HG03520 (cell line): ENCODE measurements at regions not wholly inside any gene's neighbourhood (a gene's known extent, or its start where the extent isn't known, plus 50 kb on each side); places are given as distances from the start of the nearest gene placed in this dataset.
"Not testable (repeated sequence)": the region's sequence is repeated elsewhere in the genome, so short reads cannot be mapped to it uniquely, and the experiment has no call there.

Experiments used
- ATAC-seq: cut with Tn5 transposase; IDR thresholded peaks from one replicate; pipeline ENCODE4 v1.9.1; 2021; ENCODE audit warnings: mild to moderate bottlenecking, moderate library complexity; ENCODE audit not compliant: unreplicated experiment

DNA sequence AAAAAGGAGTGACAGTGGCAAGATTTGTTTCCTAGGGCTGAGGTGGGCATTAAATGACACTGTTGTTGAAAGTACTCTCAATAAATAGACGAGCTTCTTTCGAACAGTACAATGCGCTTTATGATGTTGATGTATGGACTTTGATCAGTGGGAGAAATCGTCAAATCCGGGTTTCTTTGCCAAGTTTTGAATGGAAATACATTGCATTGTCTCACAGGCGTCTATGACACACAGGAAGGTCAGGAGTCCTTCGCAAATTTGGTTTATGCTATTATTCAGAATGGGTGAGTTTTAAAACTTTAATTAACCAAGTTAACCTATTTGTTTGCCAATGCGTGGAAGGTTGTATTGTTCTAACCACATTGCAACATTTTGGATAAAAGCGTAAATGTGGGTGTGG, 547.3 kb upstream of the SLC35B3 start:
- ATAC-seq = no peak

- no peak for ATAC-seq
Measured at GRCh38 chr6:8973395-8973794, 538.0 kb upstream of the SLC35B3 start.

GRCh38 chr6:8969747-8970146, 534.4 kb upstream of the SLC35B3 start:
- ATAC-seq = no peak

DNA sequence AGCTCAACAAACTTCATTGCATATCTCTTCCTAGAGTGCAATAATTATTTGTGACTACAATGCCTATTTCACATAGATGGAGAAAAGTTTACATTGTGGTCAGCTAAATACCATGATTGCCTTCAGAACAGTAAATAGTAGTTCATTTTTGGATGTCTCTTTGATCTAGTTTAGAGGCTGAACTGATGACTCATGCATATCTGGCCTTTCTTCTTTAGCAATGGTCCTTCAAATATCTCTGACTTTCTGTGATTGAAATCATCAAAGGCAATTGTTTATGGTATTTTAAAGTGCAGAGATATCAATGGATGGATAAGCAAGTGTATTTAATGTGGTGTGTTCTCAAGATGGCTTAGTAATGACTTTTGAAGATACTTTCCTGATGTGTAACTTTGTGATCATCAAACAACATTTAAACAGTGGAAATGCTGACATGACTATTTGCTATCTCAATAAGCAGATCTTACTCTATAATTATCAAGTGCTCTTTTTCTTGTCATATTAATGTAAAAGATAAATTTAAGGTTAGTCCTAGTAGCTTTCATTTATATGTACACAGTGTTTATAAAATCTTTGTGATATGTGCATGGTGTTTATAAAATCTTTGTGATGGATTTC, 523.7 kb upstream of the SLC35B3 start:
- ATAC-seq = no peak

DNA sequence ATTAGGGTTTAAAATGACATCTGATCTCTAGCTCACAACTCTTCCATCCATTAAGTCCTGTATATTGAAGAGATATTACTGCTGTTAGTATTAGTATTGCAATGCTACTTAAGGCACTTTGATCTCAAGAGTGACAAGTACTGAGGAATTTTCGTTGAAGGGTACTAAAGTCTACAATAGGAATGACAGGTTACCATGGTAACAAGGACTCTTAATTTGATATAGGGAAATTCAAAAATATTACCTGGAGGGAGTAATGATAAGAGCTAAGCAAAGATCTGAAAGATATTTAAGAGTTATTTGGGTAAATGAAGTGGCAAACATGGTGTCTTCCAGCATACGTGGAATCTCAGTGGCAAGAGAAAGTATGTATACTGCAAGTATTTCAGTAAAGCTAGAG, 518.0 kb upstream of the SLC35B3 start:
- ATAC-seq = no peak

- no peak for ATAC-seq
Measured at GRCh38 chr6:8948733-8949132, 513.4 kb upstream of the SLC35B3 start.

GRCh38 chr6:8947900-8948299, 512.6 kb upstream of the SLC35B3 start:
- no peak for ATAC-seq

GRCh38 chr6:8944548-8944947, 509.2 kb upstream of the SLC35B3 start:
- ATAC-seq = no peak

- ATAC-seq = no peak
Measured at GRCh38 chr6:8943073-8943472, 507.7 kb upstream of the SLC35B3 start.

GRCh38 chr6:8941577-8941976, 506.2 kb upstream of the SLC35B3 start:
- no peak for ATAC-seq

GRCh38 chr6:8940356-8940755, 505.0 kb upstream of the SLC35B3 start:
- ATAC-seq = no peak

DNA sequence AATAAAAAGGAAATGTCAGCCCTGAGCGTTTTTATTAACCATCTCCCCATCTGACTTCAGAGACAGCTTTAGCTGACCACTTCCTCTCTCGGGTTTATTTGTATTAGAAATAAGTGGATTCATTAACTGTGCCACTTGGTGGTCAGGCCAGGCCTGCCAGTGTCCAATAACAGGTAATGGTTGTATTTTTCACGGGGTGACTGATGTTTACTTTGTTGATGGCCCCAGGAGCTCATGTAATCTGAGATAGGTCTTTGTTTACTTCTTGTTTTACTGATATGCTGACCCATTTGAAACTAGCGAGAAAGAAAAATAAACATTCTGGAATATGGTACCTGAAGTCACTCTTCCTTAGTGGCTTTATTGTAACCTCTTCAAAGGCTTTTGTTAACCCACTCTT, 504.3 kb upstream of the SLC35B3 start:
- ATAC-seq = no peak

GRCh38 chr6:8934318-8934717, 499.0 kb upstream of the SLC35B3 start:
- ATAC-seq = no peak

- no peak for ATAC-seq
Measured at GRCh38 chr6:8930009-8930408, 494.7 kb upstream of the SLC35B3 start.

DNA sequence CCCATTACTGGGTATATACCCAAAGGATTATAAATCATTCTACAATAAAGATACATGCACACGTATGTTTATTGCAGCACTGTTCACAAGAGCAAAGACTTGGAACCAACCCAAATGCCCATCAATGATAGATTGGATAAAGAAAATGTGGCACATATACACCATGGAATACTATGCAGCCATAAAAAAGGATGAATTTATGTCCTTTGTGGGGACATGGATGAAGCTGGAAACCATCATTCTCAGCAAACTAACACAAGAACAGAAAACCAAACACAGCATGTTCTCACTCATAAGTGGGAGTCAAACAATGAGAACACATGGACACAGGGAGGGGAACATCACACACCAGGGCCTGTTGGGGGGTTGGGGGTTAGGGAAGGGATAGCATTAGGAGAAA, 484.9 kb upstream of the SLC35B3 start:
- ATAC-seq = not testable (repeated sequence)

- ATAC-seq = no peak
Measured at GRCh38 chr6:8918196-8918595, 482.9 kb upstream of the SLC35B3 start.

DNA sequence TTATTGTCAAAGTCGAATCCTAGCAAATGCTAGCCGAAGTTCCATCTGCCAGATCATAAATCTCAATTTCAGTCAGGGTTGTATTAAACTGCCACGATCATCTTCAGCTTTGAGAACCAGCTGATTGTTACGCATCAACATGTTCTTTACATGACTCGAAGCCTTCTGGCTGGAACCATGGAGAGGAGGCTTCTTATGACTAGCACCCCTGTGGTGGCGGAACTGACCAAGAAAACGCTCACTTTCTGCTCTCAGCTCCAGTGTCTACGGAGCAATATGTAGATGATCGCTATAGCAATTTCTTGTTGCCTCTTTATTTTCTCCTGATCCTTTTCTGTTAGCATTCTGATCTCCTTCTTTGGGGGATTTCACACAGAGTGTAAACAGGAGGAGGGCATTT, 479.4 kb upstream of the SLC35B3 start:
- ATAC-seq = no peak

DNA sequence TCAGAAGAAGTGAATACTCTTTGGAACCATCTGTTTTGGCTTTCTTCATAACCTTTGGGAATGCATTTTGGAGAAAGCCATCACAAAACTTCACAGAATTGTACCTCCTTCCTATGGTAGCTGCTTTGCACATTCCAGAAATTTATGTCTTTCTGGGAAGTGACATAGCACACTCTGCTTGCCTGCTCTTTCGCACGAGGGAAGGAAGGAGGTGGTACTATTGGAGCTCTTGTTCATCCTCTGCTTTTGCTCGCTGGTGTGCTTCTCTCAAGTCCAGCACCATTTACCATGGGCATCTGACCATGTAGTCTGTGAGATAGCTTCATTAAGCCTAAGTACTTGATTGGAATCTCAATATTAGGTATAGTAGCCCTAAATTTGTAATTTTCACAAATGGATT, 473.3 kb upstream of the SLC35B3 start:
- no peak for ATAC-seq

- no peak for ATAC-seq
Measured at GRCh38 chr6:8906699-8907098, 471.4 kb upstream of the SLC35B3 start.

DNA sequence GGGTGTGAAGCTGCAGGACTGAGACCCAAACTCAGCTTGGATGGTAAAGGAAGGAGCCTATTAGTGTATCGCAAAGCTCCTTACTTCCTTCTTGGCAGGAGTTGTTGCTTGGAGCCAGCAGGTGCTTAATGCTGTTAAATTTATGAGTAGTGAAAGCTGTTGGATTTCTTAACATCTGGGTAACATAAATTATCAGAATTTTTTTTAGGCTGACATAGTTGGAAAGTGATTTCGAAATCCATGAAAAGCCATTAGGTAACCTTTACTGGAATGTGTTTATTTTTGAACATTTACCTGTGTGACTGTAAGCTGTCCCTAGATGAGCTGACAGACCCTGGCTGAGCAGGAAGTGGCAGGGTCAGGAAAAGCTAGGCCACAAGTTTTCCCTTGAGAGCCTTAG, 470.4 kb upstream of the SLC35B3 start:
- no peak for ATAC-seq

- ATAC-seq = no peak
Measured at GRCh38 chr6:8904754-8905153, 469.4 kb upstream of the SLC35B3 start.

DNA sequence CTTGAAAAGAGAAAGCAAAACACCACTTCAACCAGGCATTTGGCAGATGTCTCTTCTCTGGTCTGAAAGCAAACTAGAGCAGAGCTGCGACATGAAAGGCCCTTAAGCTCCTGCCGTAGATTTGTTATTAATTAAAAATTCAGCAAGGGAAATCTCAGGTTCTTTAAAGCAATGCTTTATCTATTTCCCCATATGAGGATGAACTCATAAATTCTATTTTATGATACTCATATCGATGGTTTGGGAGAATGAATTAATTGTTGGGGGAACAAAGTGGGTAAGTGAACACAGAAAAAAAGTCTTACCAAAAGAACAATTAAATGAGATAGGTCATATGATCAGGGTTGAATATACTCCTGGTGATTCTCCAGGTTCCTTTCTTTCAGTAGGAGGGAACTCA, 464.7 kb upstream of the SLC35B3 start:
- ATAC-seq = no peak

- no peak for ATAC-seq
Measured at GRCh38 chr6:8889514-8889913, 454.2 kb upstream of the SLC35B3 start.

- ATAC-seq = no peak
Measured at GRCh38 chr6:8888468-8888867, 453.1 kb upstream of the SLC35B3 start.
